ENCODE measurements at regions not wholly inside any gene's neighbourhood (a gene's known extent, or its start where the extent isn't known, plus 50 kb on each side); places are given as distances from the start of the nearest gene placed in this dataset.

DNA sequence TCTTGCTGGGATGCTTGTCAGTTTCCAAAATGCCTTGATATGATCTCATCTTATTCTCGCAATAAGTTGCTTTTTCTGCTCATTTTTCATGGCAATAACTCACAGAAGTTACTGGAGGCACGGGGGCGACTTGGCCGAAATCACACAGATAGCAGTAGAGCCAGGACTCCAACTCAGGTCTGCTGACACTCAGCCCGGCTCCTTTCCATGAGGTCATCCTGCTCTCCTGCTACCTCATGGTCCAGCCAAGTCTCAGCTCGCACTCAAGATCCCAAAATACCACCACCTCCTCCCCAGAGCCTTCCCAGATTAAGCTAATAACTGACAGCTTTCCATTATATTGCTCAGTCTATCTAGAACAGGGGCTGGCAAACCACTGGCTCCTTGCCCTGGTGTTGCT is 269.5 kb downstream of the MAP2K4 start:
- DNase-seq (ENCODE audit: low spot score) = no peak

GRCh38 chr17:12296209-12296625 is 275.5 kb downstream of the MAP2K4 start:
- no peak for DNase-seq (ENCODE audit: low spot score)

DNA sequence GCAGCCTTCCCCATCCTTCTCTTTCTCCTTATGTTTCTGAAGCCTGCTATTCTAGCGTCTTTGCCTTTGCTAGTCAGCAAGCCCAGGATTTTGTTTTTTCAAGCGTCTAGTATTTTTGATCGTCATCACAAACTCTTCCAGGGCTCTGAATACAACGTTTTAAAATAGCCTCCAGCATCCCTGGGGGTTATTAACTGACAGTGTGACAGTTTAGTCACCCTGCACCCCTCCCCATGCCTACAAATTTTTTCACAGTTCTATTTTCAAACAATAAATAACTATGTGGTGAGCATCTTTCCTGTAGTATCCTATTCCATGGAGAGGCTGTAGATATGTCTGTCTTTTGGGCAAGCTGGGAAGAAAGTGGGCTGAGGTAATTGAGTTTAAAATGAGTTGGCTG is 280.9 kb downstream of the MAP2K4 start:
- DNase-seq (ENCODE audit: low spot score) = no peak

DNA sequence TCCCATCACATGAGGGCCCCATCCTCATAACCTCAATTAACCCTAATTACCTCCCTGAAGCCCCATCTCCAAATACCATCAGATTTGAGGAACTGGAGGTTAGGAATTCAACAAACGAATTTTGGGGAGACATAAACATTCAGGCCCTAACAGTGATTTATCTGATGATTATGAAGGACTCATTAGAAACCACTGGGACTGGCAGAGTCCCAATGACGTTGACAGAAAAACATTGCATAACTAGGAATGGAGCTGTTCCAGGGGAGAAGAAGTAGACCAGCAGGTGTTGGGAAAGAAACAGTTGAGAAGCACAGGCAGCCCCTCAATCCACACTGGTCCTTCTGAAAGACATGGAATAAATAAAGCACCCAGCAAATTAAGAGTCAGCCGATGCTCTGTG is 282.0 kb downstream of the MAP2K4 start:
- DNase-seq (ENCODE audit: low spot score) = no peak

DNA sequence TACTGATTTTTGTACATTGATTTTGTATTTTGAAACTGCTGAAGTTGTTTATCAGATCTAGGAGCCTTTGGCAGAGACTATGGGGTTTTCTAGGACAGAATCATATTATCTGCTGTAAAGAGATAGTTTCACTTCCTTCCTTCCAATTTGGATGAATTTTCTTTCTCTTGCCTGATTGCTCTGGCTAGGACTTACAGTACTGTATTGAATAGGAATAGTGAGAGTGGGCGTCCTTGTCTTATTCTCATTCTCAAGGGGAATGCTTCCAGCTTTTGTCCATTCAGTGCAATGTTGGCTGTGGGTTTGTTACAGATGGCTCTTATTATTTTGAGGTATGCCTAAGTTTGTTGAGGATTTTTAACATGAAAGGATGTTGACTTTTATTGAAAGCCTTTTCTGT is 290.1 kb downstream of the MAP2K4 start:
- DNase-seq (ENCODE audit: low spot score) = no peak

GRCh38 chr17:12312692-12313091 is 292.0 kb downstream of the MAP2K4 start:
- DNase-seq (ENCODE audit: low spot score) = no peak

DNA sequence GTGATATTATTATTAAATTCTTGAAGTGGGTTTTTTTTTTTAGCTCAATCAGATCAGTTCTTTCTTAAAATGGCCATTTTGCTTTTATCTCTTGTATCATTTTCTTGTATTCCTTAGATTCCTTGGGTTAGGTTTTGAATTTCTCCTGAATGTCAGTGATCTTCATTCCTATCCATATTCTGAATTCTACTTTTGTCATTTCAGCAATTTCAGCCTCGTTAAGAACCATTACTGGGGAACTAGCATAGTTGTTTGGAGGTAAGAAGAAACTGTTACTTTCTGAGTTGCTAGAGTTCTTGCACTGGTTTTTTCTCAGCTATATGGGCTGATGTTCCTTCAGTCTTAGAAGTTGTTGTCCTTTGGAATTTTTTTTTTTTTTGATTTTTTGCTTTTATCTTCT is 293.1 kb downstream of the MAP2K4 start:
- no peak for DNase-seq (ENCODE audit: low spot score)

- DNase-seq (ENCODE audit: low spot score) = no peak
Measured at GRCh38 chr17:12316021-12316420, 295.3 kb downstream of the MAP2K4 start.

DNA sequence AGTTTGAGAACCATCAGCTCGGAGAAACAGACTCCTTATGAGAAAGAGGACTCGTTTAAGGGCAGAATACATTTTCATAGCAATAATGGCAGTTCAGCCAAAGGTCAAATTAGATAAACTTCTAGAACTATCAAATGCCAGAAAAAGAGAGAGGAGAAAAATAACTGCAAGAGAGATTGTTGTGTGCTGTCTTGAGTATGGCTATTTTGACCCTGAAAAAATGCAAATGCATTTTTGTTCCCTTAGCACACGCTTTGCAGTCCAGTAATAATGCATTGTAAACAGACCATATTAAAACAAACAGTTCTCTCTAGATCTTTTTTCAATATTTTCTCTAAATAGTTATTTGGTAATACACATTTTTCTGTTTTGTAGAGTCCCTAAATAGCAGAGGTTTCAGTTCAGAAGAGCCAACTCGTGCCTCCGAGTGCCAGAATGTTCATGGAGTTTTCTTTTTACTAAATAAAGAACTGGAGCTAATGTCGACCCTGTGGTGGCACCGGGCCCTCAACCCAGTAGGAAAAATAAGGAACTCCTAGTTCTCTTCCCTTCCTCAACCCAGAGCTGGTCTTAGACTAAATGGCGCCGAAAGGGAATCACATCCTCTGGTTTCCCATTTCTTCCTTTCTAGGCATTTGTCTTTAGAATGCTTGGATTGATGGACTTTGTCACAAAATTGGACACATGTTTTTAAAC is 298.0 kb downstream of the MAP2K4 start:
- DNase-seq (ENCODE audit: low spot score) = no peak

DNA sequence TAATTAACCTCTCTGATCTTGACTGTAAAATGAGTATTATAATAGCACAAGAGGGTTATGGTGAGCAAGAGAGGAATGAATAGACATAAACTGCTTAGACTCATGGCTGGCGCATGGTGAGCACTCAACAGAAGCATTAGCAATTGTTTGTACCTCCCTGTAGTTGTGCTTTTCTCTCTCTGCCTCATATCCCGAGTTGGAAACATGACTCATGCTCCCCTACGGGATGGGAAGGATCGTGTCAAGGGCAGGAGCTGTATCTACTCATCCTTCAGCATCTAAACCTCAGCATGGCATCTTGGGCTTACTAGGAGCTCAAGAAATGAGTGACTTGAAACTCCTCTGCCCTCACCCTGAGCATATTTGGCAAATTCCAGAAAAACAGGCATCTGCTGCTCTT is 299.6 kb downstream of the MAP2K4 start:
- DNase-seq (ENCODE audit: low spot score) = no peak

- no peak for DNase-seq (ENCODE audit: low spot score)
Measured at GRCh38 chr17:12328204-12328603, 307.5 kb downstream of the MAP2K4 start.

DNA sequence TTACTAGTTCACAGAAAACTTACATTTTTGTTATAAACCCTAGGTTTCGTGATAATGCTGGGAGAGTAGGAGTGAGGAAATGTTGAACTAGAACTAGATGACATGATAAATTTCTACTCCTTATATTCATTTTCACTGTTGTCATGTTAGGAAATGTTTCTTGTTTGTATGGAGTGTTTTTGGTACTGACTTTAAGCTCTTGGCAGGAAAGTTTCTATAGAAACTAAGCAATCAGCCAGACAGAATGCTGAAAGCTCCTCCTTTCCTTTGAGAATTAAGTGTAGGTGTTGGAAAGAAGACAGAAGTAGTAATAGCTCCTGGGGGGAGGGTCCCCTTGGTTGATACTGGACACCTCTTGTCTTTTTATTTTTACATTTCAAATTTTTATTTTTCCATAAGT is 309.8 kb downstream of the MAP2K4 start:
- DNase-seq (ENCODE audit: low spot score) = no peak

- no peak for DNase-seq (ENCODE audit: low spot score)
Measured at GRCh38 chr17:12341328-12341727, 320.7 kb downstream of the MAP2K4 start.

GRCh38 chr17:12342161-12342560 is 321.5 kb downstream of the MAP2K4 start:
- no peak for DNase-seq (ENCODE audit: low spot score)

GRCh38 chr17:12342609-12343435 is 322.1 kb downstream of the MAP2K4 start:
- no peak for DNase-seq (ENCODE audit: low spot score)

- no peak for DNase-seq (ENCODE audit: low spot score)
Measured at GRCh38 chr17:12348476-12348875, 317.2 kb upstream of the MYOCD start.

DNA sequence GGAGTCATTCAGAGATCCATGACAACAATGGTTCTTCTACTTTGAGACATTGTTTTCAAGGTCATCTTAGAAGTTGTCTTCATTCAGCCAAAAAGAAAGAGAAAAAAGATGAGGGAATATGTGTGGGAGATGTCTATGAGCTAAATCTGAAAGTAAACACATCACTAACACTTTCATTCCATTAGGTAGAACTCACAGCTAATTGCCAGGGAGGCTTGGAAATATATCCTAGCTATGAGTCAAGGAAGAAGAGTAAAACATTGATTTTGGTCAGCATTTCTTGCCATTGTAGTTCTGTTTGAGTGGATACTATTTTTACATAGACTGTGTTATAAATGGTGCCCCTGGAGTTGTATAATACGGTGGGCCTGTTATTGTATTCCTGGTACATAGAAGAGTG is 316.4 kb upstream of the MYOCD start:
- DNase-seq (ENCODE audit: low spot score) = no peak

GRCh38 chr17:12352127-12352526 is 313.6 kb upstream of the MYOCD start:
- DNase-seq (ENCODE audit: low spot score) = no peak

DNA sequence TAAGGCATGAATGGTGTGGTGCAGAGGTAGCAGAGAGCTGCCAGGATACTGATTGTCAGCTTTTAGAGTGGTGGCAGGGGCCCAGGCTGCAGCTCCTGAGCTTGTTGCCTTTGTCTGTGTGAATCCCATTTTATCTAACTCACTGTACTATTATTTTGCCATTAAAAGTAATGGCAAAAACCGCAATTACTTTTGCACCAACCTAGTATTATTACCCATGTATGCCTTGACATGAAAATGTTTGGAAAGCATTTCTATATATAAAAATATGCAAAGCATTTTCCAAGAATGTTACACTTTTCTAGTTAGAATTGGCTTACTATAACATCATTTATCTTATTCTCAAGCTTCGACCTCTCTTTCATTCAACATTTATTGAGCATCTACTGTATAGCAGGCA is 308.1 kb upstream of the MYOCD start:
- DNase-seq (ENCODE audit: low spot score) = no peak

DNA sequence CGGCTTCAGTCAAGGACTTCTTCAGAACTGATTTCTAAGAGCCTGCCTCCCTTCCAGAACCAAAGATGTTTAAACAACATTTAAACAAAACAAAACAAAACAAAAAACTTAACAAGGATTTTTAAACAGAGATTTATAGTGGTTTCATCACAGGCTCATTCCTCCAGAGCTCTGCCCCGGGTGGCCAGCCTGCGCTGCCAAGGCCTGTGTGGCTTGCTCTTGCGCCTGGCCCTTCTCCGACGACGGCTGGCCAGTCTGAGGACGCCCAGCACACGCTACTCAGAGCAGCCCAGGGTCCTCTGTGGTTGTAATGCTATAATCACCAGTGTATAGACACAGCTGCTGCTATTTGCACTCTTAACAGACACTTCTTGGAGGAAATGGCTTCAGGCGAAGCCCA is 307.2 kb upstream of the MYOCD start:
- no peak for DNase-seq (ENCODE audit: low spot score)

DNA sequence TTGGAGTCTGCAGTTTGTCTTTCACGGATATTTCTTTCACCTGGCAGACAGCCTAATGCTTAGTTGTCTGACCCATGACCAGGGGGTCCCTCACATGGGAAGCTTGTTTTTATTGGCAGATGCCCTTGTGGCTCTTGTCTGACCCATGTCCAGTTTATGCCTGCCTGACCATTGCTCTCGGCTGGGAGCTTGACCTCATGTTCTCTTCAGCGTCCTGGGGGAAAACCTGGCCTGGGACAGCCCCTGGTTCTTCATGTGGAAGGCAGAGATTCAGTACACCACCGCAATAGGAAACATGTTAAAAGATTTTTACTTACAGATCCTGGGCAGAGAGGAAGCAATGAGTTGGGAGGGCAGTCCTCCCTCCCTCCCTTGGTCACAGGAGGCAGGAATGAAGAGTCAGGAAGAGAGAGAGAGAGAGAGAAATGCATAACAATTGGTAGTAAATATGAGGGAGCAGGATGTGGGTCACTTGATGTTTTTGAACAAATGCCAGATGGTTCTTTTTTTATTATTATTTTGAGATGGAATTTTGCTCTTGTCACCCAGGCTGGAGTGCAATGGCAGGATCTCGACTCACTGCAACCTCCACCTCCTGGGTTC is 302.7 kb upstream of the MYOCD start:
- no peak for DNase-seq (ENCODE audit: low spot score)

DNA sequence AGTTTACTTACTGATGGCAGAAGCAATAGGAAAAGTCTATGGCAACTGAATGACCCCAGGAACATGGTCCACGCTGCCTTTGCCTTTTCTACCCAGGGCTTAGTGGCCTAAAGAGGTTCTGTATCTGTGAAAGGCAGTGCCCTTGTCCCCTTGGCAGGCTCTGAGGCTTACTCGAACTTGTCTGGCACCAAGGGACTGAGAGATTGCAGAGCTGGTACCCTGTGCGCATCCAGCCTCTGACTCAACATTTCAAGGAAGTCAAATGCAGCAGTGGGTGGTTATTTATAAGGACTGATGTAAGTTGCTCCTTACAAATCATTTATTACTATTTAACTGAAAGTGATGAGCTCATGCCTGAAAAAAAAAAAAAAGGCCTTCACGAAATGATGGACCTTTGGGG is 299.9 kb upstream of the MYOCD start:
- no peak for DNase-seq (ENCODE audit: low spot score)

DNA sequence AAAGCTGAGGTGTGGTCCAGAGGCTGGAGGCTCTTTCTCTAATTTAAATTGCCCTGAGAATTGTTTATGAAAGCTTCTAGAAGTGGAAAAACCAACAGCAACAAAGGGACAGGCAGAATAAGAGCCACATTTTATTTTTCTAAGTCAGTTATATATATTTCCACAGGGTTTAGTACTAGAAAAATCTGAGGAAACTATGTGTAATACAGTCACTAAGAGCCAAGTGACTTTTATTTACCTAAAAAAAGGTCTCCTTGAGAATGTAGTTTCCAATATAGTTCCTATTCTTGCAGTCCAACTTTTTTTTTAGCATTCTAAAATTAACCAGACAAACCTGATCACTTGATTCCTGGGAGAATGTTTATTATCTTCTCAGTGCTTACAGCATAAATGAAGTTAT is 296.6 kb upstream of the MYOCD start:
- no peak for DNase-seq (ENCODE audit: low spot score)

Measured in putamen (tissue), 1 donor.